ENCODE measurements at regions not wholly inside any gene's neighbourhood (a gene's known extent, or its start where the extent isn't known, plus 50 kb on each side); places are given as distances from the start of the nearest gene placed in this dataset.
"Not testable (repeated sequence)": the region's sequence is repeated elsewhere in the genome, so short reads cannot be mapped to it uniquely, and the experiment has no call there.

DNA sequence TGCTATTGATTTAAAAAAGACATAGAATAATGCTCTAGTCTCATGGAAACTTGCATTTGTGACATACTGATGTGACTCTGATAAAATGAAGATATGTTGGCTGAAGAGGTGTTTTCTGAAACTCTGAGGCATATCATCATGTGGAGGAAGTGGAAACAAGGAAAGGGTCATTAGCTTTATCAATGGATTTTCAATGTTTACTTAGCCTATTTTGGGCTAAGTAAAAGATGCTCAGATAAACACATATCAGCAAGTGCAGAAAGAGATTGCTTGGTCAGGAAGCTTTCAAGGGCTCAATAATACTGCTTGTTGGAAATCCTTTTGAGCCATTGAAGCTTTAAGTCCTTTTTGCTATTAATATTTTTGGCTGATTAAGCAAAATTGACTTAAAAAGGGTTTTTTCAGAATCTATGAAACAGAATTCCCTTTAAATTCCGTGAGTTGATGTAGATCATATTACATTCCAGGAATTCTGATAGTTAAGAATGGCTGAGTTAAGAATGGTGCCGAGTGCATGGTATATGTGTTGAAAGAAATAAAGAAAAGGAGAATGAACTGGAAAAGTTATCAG is 952.8 kb upstream of the SPRY2 start:
- no peak for DNase-seq (ENCODE audit: low spot score in 2 of 2)
- Histone ChIP-seq H3K27me3 (ENCODE audit: low read depth) (no peaks in the 10 kb centered on the region), H3K36me3 (replicated peaks) (no peaks in the 10 kb centered on the region), H3K9me3 (no peaks in the 10 kb centered on the region), H3K4me1 (no peaks in the 10 kb centered on the region), H3K4me3 (no peak overlapping the region)
- in situ Hi-C loops (cut with MboI; ENCODE audit: low sequenced_read_pairs): no loop called here

DNA sequence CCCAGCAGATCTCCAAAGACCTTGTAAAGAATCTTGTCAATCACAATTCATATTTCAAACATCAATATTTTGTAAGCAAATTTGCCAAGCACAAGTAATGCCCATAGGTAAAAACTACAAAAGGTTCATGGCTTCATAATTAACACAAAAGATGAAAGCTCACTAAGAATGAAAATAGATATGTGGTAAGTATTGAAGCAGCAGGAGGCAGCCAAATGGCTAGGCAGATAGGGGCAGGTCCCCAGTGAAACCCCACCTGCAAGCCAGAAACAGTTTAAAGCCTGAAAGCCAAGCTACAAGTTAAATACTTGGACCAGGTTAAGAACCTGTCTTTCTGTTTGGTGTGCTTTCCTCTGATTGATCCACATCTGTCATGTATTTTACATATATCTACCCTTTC is 942.6 kb upstream of the SPRY2 start:
- H3K9me3 ChIP-seq: no peaks in the 10 kb centered on the region
- no peak overlapping the region for H3K4me3 ChIP-seq
- no peaks in the 10 kb centered on the region for H3K27me3 ChIP-seq (ENCODE audit: low read depth)
- H3K36me3 ChIP-seq (replicated peaks): no peaks in the 10 kb centered on the region
- in situ Hi-C loops (cut with MboI; ENCODE audit: low sequenced_read_pairs): no loop called here
- no peaks in the 10 kb centered on the region for H3K4me1 ChIP-seq
- no peak for DNase-seq (ENCODE audit: low spot score in 2 of 2)

DNA sequence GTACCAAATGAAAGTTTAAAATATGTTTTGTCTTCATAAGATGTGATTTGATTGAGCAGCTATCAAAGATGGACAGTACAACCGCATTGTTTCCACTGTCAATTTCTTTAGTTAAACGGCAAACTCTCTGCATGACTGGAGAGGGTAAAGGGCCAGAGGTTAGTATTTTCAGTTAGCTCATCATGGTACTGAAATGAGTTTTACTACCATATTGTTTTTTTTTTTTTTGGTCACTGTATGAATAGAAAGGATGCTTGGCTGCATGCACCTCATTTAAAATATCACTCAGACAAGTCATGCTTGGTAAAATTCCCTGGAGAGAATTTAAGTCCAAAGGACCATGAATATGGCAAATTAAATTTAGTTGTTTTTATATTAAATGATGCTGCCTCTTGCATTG is 942.1 kb upstream of the SPRY2 start:
- H3K27me3 ChIP-seq (ENCODE audit: low read depth): no peaks in the 10 kb centered on the region
- no peaks in the 10 kb centered on the region for H3K4me1 ChIP-seq
- in situ Hi-C loops (cut with MboI; ENCODE audit: low sequenced_read_pairs): no loop called here
- no peak for DNase-seq (ENCODE audit: low spot score in 2 of 2)
- no peak overlapping the region for H3K4me3 ChIP-seq
- H3K36me3 ChIP-seq (replicated peaks): no peaks in the 10 kb centered on the region
- H3K9me3 ChIP-seq: no peaks in the 10 kb centered on the region

DNA sequence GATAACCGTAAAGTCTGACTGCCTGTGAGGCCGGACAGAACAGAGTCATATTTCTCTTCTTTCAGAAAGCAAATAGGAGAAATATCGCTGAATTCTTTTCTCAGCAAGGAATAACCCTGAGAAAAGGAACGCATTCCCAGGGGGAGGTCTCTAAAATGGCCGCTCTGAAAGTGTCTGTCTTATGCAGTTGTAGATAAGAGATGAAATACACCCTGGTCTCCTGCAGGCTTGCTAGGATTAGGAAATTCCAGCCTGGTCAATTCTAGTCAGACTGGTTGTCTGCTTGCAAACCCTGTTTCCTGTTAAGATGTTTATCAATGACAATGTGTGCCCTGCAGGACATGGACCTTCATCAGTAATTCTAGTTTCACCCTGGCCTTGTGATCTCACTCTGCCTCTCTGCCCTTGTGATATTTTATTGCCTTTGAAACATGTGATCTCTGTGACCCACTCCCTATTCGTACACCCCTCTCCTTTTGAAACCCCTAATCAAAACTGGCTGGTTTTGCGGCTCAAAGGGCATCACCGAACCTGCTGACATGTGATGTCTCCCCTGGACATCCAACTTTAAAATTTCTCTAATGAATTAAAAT is 934.8 kb upstream of the SPRY2 start:
- H3K4me1 ChIP-seq: no peaks in the 10 kb centered on the region
- H3K36me3 ChIP-seq (replicated peaks): no peaks in the 10 kb centered on the region
- in situ Hi-C loops (cut with MboI; ENCODE audit: low sequenced_read_pairs): no loop called here
- H3K9me3 ChIP-seq: 0 out of 2 replicates have a peak, but pooled peaks cover 2% of the 10 kb centered on the region
- no peak overlapping the region for H3K4me3 ChIP-seq
- DNase-seq (ENCODE audit: low spot score in 2 of 2): peak in 1 of 2 experiments; percentile 23
- H3K27me3 ChIP-seq (ENCODE audit: low read depth): no peaks in the 10 kb centered on the region

DNA sequence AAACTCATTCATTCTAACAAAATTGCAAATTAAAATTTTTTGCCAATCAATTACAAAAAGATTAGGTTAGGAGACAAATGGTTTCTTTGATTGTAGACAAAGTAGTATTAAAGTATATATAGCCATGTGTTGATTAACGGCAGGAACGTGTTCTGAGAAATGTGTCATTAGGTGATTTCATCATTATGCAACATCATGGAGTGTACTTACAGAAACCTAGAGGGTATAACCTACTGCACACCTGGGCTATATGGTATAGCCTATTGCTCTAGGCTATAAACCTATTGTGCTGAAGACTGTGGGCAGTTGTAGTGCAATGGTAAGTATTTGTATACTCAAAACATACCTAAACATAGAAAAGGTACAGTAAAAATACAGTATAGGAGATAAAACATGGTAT is 906.8 kb upstream of the SPRY2 start:
- in situ Hi-C loops (cut with MboI; ENCODE audit: low sequenced_read_pairs): no loop called here
- H3K36me3 ChIP-seq (replicated peaks): no peaks in the 10 kb centered on the region
- H3K4me1 ChIP-seq: no peaks in the 10 kb centered on the region
- no peak overlapping the region for H3K4me3 ChIP-seq
- no peak for DNase-seq (ENCODE audit: low spot score in 2 of 2)
- no peaks in the 10 kb centered on the region for H3K27me3 ChIP-seq (ENCODE audit: low read depth)
- H3K9me3 ChIP-seq: no peaks in the 10 kb centered on the region

DNA sequence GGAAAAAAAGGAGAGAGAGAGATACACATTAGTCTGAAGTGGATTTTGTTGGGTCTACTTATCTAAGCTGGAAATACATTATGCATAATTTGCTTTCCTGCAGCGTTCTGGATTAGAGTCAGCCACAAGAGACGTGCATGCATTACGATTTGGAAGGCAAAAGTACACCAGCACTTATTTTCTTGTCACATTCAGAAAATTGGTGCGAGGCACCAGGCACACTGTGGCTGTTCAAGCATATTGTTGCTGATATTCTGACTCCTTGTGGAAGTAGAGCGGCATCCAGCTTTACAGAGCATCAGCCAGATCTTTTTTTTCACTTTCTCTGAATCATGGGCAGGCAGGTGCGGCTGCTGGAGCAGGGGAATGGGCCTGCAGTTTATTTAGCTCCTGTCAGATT is 905.6 kb upstream of the SPRY2 start:
- Histone ChIP-seq H3K36me3 (replicated peaks) (no peaks in the 10 kb centered on the region), H3K4me3 (no peak overlapping the region), H3K27me3 (ENCODE audit: low read depth) (no peaks in the 10 kb centered on the region), H3K4me1 (no peaks in the 10 kb centered on the region), H3K9me3 (no peaks in the 10 kb centered on the region)
- no peak for DNase-seq (ENCODE audit: low spot score in 2 of 2)
- in situ Hi-C loops (cut with MboI; ENCODE audit: low sequenced_read_pairs): no loop called here

DNA sequence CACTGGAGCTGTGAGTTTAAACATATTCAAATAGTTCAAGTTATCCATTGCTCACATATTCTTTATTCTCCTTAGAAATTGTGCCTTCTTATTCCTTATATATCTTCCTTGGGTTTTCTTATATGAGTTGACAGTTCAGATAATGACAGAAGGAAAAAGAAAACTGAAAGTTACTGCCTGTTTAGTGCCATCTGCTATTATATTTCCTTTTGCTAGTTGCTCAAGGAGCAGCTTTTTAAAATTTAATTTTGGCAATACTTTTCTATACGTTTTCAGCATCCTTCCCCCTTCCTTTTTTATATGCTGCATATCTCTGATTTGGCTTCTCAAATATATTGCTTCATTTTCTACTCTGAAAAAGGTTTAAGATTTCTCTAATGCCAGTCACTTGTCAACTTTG is 903.1 kb upstream of the SPRY2 start:
- H3K4me3 ChIP-seq: no peak overlapping the region
- in situ Hi-C loops (cut with MboI; ENCODE audit: low sequenced_read_pairs): no loop called here
- no peak for DNase-seq (ENCODE audit: low spot score in 2 of 2)
- H3K4me1 ChIP-seq: no peaks in the 10 kb centered on the region
- H3K9me3 ChIP-seq: no peaks in the 10 kb centered on the region
- H3K27me3 ChIP-seq (ENCODE audit: low read depth): no peaks in the 10 kb centered on the region
- H3K36me3 ChIP-seq (replicated peaks): no peaks in the 10 kb centered on the region

DNA sequence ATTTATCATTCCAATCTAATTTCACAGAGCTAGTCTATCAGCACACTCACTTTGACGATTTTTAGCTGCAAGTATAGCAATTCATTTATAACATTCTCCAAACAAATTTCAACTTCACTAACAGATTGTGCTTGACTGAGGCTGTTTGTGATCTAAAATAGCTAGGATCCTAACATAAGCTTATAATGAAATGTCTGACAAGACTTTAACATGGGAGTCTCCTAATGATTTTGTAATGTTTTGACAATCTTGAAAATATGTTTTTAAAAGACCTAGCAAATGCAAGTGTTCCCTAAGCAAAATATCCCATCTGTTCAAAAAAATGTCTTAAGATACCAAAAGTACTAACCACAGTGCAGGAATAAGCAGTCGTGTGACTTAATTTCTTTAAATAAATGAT is 889.5 kb upstream of the SPRY2 start:
- Histone ChIP-seq H3K36me3 (replicated peaks) (no peaks in the 10 kb centered on the region), H3K4me1 (no peaks in the 10 kb centered on the region), H3K4me3 (no peak overlapping the region), H3K27me3 (ENCODE audit: low read depth) (no peaks in the 10 kb centered on the region), H3K9me3 (no peaks in the 10 kb centered on the region)
- in situ Hi-C loops (cut with MboI; ENCODE audit: low sequenced_read_pairs): no loop called here
- no peak for DNase-seq (ENCODE audit: low spot score in 2 of 2)

DNA sequence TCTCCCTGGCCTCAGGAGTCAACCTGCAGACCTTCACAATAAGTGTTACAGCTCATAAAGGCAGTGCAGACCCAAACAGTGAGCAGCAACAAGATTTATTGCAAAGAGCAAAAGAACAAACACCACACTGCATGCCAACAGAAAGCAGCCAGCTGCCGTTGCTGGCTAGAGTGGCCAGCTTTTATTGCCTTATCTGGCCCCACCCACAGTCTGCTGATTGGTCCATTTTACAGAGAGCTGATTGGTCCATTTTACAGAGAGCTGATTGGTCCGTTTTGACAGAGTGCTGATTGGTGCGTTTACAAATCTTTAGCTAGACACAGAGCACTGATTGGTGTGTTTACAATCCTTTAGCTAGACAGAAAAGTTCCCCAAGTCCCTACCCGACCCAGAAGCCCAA is 885.9 kb upstream of the SPRY2 start:
- H3K9me3 ChIP-seq; H3K4me3 ChIP-seq; H3K4me1 ChIP-seq; H3K27me3 ChIP-seq (ENCODE audit: low read depth); in situ Hi-C loops (cut with MboI; ENCODE audit: low sequenced_read_pairs); DNase-seq (ENCODE audit: low spot score in 2 of 2); H3K36me3 ChIP-seq (replicated peaks): not testable (repeated sequence)

DNA sequence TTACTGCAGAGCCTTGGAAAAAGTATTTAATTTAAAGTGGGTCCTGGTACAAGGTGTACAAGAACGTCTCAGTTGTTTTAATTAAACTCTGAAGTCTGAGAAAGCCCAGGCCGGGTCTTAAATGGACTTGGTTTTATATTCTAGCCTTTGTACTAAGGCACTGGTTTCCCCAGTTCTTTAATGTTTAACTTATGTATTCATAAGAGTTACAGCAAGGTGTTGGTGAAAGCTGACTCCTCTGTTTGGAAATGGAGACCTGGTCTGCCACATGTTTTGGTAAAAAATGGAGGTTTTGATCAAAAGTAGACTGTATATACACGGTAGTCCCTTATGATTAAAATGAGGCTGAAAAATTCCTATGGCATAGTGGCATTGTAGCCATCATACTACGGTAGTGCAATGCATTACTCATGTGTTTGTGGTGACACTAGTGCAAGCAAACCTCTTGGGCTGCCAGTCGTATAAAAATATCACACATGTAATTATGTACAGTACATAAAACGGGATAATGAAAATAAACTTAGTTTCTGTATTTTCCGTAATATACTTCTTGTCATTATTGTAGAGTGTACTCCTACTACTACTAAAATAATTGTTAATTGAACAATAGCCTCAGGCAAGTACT is 883.4 kb upstream of the SPRY2 start:
- Histone ChIP-seq H3K4me3 (no peak overlapping the region), H3K36me3 (replicated peaks) (no peaks in the 10 kb centered on the region), H3K27me3 (ENCODE audit: low read depth) (no peaks in the 10 kb centered on the region), H3K4me1 (no peaks in the 10 kb centered on the region), H3K9me3 (no peaks in the 10 kb centered on the region)
- in situ Hi-C loops (cut with MboI; ENCODE audit: low sequenced_read_pairs): no loop called here
- DNase-seq (ENCODE audit: low spot score in 2 of 2): no peak

DNA sequence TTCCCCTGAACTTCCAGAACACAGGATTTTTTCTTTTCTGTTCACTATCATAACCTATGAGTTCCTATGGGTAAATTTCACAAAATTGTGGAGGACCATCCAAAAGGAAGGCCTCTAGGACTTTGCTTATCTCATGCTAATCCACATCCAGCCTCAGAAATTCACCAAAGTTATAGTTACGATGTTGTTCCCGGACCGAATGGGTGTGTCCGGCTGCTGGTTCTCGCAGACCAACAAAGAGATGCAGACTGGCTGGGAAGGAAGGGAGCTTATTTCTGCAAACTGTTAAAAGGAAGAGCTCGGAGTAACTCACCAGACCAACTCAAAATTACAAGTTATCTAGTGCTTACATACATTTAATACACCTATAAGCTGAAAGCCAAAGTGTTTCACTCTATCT is 882.9 kb upstream of the SPRY2 start:
- H3K4me1 ChIP-seq: no peaks in the 10 kb centered on the region
- H3K4me3 ChIP-seq: no peak overlapping the region
- H3K27me3 ChIP-seq (ENCODE audit: low read depth): no peaks in the 10 kb centered on the region
- no peak for DNase-seq (ENCODE audit: low spot score in 2 of 2)
- in situ Hi-C loops (cut with MboI; ENCODE audit: low sequenced_read_pairs): no loop called here
- no peaks in the 10 kb centered on the region for H3K36me3 ChIP-seq (replicated peaks)
- H3K9me3 ChIP-seq: no peaks in the 10 kb centered on the region

DNA sequence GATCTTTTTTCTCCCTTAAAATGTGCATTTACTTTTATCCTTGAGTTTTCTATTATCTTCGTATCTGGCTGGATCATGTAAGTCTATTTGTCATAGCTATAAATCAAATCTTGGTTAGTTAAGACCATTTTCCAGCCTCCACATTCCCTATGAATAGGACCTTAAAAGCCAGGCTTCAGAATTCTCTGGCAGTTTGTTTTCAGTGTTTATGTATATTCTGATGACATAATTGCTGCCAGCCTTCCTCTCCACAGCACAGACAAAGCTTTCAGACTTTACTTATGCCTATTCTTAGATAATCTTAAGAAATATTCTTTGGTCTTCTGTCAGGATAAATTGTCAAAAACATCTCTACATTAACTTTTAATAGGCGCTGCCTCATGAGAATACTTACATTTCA is 870.8 kb upstream of the SPRY2 start:
- H3K4me3 ChIP-seq: no peak overlapping the region
- in situ Hi-C loops (cut with MboI; ENCODE audit: low sequenced_read_pairs): no loop called here
- peak in 1 of 2 experiments; percentile 50 for DNase-seq (ENCODE audit: low spot score in 2 of 2)
- no peaks in the 10 kb centered on the region for H3K36me3 ChIP-seq (replicated peaks)
- no peaks in the 10 kb centered on the region for H3K27me3 ChIP-seq (ENCODE audit: low read depth)
- peaks cover 7% of the 10 kb centered on the region; the same call in 1 of the 2 replicates for H3K4me1 ChIP-seq
- H3K9me3 ChIP-seq: no peaks in the 10 kb centered on the region

DNA sequence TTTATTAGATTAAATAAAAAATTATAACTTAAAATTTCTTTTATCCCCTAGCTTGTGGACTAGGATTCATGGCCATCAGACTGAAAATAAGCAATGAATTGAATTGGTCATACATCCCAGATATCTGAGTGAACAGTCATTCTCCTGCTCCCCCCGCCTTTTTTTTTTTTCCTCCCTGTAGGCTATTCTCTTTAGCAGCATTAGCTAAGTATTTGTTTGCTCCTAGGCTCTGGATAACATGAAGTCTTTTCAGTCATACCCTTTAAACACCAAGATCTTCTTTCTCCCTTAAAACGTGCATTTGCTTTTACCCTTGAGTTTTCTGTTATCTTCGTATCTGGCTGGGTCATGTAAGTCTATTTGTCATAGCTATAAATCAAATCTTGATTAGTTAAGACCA is 866.7 kb upstream of the SPRY2 start:
- no peak for DNase-seq (ENCODE audit: low spot score in 2 of 2)
- no peaks in the 10 kb centered on the region for H3K9me3 ChIP-seq
- H3K4me1 ChIP-seq: peaks cover 7% of the 10 kb centered on the region; the same call in 1 of the 2 replicates
- H3K4me3 ChIP-seq: no peak overlapping the region
- no peaks in the 10 kb centered on the region for H3K36me3 ChIP-seq (replicated peaks)
- in situ Hi-C loops (cut with MboI; ENCODE audit: low sequenced_read_pairs): no loop called here
- H3K27me3 ChIP-seq (ENCODE audit: low read depth): no peaks in the 10 kb centered on the region

DNA sequence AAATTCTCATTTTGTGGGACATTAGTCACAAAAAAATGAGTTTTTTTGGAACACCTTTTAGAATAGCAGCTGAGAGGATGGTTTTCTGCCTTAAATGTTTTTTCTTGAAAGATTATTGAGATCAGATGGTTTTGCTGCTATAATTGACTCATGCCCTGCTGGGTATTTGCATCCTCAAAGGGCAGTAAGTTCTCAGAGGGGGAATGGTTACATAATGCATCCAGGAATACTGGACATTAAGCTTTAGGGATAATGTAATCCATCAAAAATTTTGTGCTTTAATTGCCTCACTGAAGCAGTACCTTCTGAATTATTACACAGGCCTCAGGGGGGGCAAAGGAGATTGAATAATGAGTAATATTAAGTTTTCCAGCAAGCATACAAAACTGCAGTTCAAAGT is 866.3 kb upstream of the SPRY2 start:
- Histone ChIP-seq H3K36me3 (replicated peaks) (no peaks in the 10 kb centered on the region), H3K4me3 (no peak overlapping the region), H3K4me1 (peaks cover 5% of the 10 kb centered on the region; the same call in 1 of the 2 replicates), H3K27me3 (ENCODE audit: low read depth) (no peaks in the 10 kb centered on the region), H3K9me3 (no peaks in the 10 kb centered on the region)
- in situ Hi-C loops (cut with MboI; ENCODE audit: low sequenced_read_pairs): no loop called here
- no peak for DNase-seq (ENCODE audit: low spot score in 2 of 2)

Data from HAP-1 (cell line).